ENCODE measurements at regions not wholly inside any gene's neighbourhood (a gene's known extent, or its start where the extent isn't known, plus 50 kb on each side); places are given as distances from the start of the nearest gene placed in this dataset.
A peak's percentile ranks its signal among the peaks of the same experiment; 100 is the strongest.

GRCh38 chr5:158461240-158461854 lies 602.4 kb upstream of the CLINT1 start (continued):
- peak; percentile 72; the same call in 1 of the 2 replicates for TF ChIP-seq TBX3 (IDR thresholded peaks at IDR 0.05; ENCODE audit: borderline replicate concordance)
- TF ChIP-seq NFRKB (IDR thresholded peaks at IDR 0.05): no peak
- TF ChIP-seq ZSCAN21 (CRISPR knock-in tag; IDR thresholded peaks at IDR 0.05; ENCODE audit: borderline replicate concordance): no peak
- TF ChIP-seq GTF2F1 (IDR thresholded peaks at IDR 0.05; ENCODE audit: low read length): no peak
- 0 out of 2 replicates have a peak, but pooled peaks have one; percentile 66 for TF ChIP-seq JUN (CRISPR knock-in tag; IDR thresholded peaks at IDR 0.05)
- TF ChIP-seq ZSCAN25 (CRISPR knock-in tag; IDR thresholded peaks at IDR 0.05): peak; percentile 77; the same call in 1 of the 2 replicates
- no peak for TF ChIP-seq MYNN (CRISPR knock-in tag; IDR thresholded peaks at IDR 0.05; ENCODE audit: low read depth)
- TF ChIP-seq BCL6 (CRISPR knock-in tag; IDR thresholded peaks at IDR 0.05): peak; percentile 87
- TF ChIP-seq TERF1 (CRISPR knock-in tag; IDR thresholded peaks at IDR 0.05): no peak
- no peak for TF ChIP-seq ETS1 (CRISPR knock-in tag; IDR thresholded peaks at IDR 0.05)
- peak; percentile 99 for TF ChIP-seq FOXJ3 (CRISPR knock-in tag; IDR thresholded peaks at IDR 0.05; ENCODE audit: borderline replicate concordance)
- TF ChIP-seq MEIS2 (CRISPR knock-in tag; IDR thresholded peaks at IDR 0.05): peak; percentile 92
- TF ChIP-seq, protein P1, sequence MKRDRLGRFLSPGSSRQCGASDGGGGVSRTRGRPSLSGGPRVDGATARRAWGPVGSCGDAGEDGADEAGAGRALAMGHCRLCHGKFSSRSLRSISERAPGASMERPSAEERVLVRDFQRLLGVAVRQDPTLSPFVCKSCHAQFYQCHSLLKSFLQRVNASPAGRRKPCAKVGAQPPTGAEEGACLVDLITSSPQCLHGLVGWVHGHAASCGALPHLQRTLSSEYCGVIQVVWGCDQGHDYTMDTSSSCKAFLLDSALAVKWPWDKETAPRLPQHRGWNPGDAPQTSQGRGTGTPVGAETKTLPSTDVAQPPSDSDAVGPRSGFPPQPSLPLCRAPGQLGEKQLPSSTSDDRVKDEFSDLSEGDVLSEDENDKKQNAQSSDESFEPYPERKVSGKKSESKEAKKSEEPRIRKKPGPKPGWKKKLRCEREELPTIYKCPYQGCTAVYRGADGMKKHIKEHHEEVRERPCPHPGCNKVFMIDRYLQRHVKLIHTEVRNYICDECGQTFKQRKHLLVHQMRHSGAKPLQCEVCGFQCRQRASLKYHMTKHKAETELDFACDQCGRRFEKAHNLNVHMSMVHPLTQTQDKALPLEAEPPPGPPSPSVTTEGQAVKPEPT (CRISPR knock-in tag; IDR thresholded peaks at IDR 0.05; ENCODE audit: low read depth): no peak
- TF ChIP-seq DMAP1 (CRISPR knock-in tag; IDR thresholded peaks at IDR 0.05): peak; percentile 64; the same call in 1 of the 2 replicates
- TF ChIP-seq, protein P2, sequence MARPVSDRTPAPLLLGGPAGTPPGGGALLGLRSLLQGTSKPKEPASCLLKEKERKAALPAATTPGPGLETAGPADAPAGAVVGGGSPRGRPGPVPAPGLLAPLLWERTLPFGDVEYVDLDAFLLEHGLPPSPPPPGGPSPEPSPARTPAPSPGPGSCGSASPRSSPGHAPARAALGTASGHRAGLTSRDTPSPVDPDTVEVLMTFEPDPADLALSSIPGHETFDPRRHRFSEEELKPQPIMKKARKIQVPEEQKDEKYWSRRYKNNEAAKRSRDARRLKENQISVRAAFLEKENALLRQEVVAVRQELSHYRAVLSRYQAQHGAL (CRISPR knock-in tag; IDR thresholded peaks at IDR 0.05; ENCODE audit: not compliant biosample characterization): no peak
- no peak for TF ChIP-seq ZNF10 (CRISPR knock-in tag; IDR thresholded peaks at IDR 0.05; ENCODE audit: borderline replicate concordance, low read depth)
- peak; percentile 52; the same call in 1 of the 2 replicates for TF ChIP-seq ZFP36L1 (CRISPR knock-in tag; IDR thresholded peaks at IDR 0.05)
- peak; percentile 99 for TF ChIP-seq ZMYM4 (CRISPR knock-in tag; IDR thresholded peaks at IDR 0.05)
- TF ChIP-seq ZNF333 (CRISPR knock-in tag; IDR thresholded peaks at IDR 0.05; ENCODE audit: borderline replicate concordance): no peak
- TF ChIP-seq CHD2 (IDR thresholded peaks at IDR 0.05; ENCODE audit: low read depth, low read length): no peak
- TF ChIP-seq MTF2 (CRISPR knock-in tag; IDR thresholded peaks at IDR 0.05; ENCODE audit: borderline replicate concordance): no peak
- TF ChIP-seq ZNF616 (CRISPR knock-in tag; IDR thresholded peaks at IDR 0.05; ENCODE audit: low read depth): no peak
- no peak for TF ChIP-seq ZNF713 (CRISPR knock-in tag; IDR thresholded peaks at IDR 0.05)
- TF ChIP-seq TRAFD1 (CRISPR knock-in tag; IDR thresholded peaks at IDR 0.05; ENCODE audit: borderline replicate concordance): no peak
- no peak for TF ChIP-seq SIX1 (CRISPR knock-in tag; IDR thresholded peaks at IDR 0.05; ENCODE audit: borderline replicate concordance)
